Loucy (cell line): ENCODE measurements at regions not wholly inside any gene's neighbourhood (a gene's known extent, or its start where the extent isn't known, plus 50 kb on each side); places are given as distances from the start of the nearest gene placed in this dataset.
"Not testable (repeated sequence)": the region's sequence is repeated elsewhere in the genome, so short reads cannot be mapped to it uniquely, and the experiment has no call there.

Experiments used
- H2AFZ ChIP-seq: fragments of 200-600 bp; sonication (generic); 2 replicates; pipeline ENCODE4 v1.6.0; 2016; ENCODE audit warnings: antibody characterized with exemption, mild to moderate bottlenecking, low read length, moderate library complexity
- H3F3A ChIP-seq: fragments of 200-600 bp; 2 replicates; pipeline ENCODE4 v1.6.0; 2016; ENCODE audit warnings: antibody characterized with exemption, low read depth, mild to moderate bottlenecking
- H3K27me3 ChIP-seq: fragments of 200-600 bp; sonication (generic); 2 replicates; pipeline ENCODE4 v1.6.1; 2014; ENCODE audit warnings: low read length, mild to moderate bottlenecking; ENCODE audit not compliant: insufficient read depth, poor library complexity, severe bottlenecking
- H3K36me3 ChIP-seq: fragments of 200-600 bp; sonication (generic); 2 replicates; pipeline ENCODE4 v1.6.1; 2016; ENCODE audit warnings: low read length; ENCODE audit not compliant: insufficient read depth
- H3K4me1 ChIP-seq: fragments of 200-600 bp; sonication (generic); 2 replicates; pipeline ENCODE4 v1.5.1; 2014; ENCODE audit warnings: low read length, mild to moderate bottlenecking; ENCODE audit not compliant: insufficient read depth, poor library complexity, severe bottlenecking
- H3K4me2 ChIP-seq: fragments of 200-600 bp; sonication (generic); 2 replicates; pipeline ENCODE4 v1.6.0; 2014; ENCODE audit warnings: antibody characterized with exemption, low read length, low read depth, mild to moderate bottlenecking; ENCODE audit not compliant: poor library complexity, severe bottlenecking
- H3K4me3 ChIP-seq: fragments of 200-600 bp; sonication (generic); 2 replicates; pipeline ENCODE4 v1.5.1; 2014; ENCODE audit warnings: low read length, mild to moderate bottlenecking, mixed read lengths; ENCODE audit not compliant: poor library complexity, severe bottlenecking
- H3K79me2 ChIP-seq: fragments of 200-600 bp; sonication (generic); 2 replicates; pipeline ENCODE4 v1.6.1; 2014; ENCODE audit warnings: low read length; ENCODE audit not compliant: insufficient read depth
- H3K9ac ChIP-seq: fragments of 200-600 bp; sonication (generic); 2 replicates; pipeline ENCODE4 v1.6.0; 2014; ENCODE audit warnings: mild to moderate bottlenecking, low read depth, low read length, moderate library complexity; ENCODE audit not compliant: poor library complexity, severe bottlenecking
- H3K9me2 ChIP-seq: fragments of 200-600 bp; sonication (generic); replicated peaks from 2 replicates; pipeline ENCODE4 v1.6.1; 2016; ENCODE audit warnings: low read depth, low read length, mixed read lengths
- H3K9me3 ChIP-seq: fragments of 200-600 bp; sonication (generic); 2 replicates; pipeline ENCODE4 v1.6.1; 2014; ENCODE audit warnings: mild to moderate bottlenecking, antibody characterized with exemption, low read length, low read depth; ENCODE audit not compliant: insufficient read depth
- H4K20me1 ChIP-seq: fragments of 200-600 bp; sonication (generic); 2 replicates; pipeline ENCODE4 v1.6.0; 2014; ENCODE audit warnings: antibody characterized with exemption, low read length, mild to moderate bottlenecking; ENCODE audit not compliant: insufficient read depth, poor library complexity, severe bottlenecking
- EZH2phosphoT487 ChIP-seq: fragments of 200-600 bp; IDR thresholded peaks from 2 replicates; pipeline ENCODE4 v1.6.1; 2018; ENCODE audit warnings: antibody characterized with exemption, mild to moderate bottlenecking, moderate library complexity, borderline replicate concordance
- TF ChIP-seq, protein P1 (sequence below): fragments of 200-600 bp; sonication (generic); conservative IDR thresholded peaks from 2 replicates; pipeline ENCODE4 v1.5.1; 2014; ENCODE audit warnings: mild to moderate bottlenecking, antibody characterized with exemption, low read length

GRCh38 chrX:40855932-40856515 lies 120.7 kb upstream of the MED14 start:
- Histone ChIP-seq H3K36me3 (no peaks in the 10 kb centered on the region), H3K9me2 (no peaks in the 10 kb centered on the region), H3K9me3 (no peaks in the 10 kb centered on the region), H3K27me3 (no peaks in the 10 kb centered on the region), H4K20me1 (no peaks in the 10 kb centered on the region), H3K9ac (no peak overlapping the region), H3K4me2 (no peak overlapping the region), H3K4me1 (no peaks in the 10 kb centered on the region), H2AFZ (no peak overlapping the region), H3K4me3 (no peak overlapping the region), H3K79me2 (no peaks in the 10 kb centered on the region), H3F3A (no peaks in the 10 kb centered on the region)
- TF ChIP-seq, protein P1, sequence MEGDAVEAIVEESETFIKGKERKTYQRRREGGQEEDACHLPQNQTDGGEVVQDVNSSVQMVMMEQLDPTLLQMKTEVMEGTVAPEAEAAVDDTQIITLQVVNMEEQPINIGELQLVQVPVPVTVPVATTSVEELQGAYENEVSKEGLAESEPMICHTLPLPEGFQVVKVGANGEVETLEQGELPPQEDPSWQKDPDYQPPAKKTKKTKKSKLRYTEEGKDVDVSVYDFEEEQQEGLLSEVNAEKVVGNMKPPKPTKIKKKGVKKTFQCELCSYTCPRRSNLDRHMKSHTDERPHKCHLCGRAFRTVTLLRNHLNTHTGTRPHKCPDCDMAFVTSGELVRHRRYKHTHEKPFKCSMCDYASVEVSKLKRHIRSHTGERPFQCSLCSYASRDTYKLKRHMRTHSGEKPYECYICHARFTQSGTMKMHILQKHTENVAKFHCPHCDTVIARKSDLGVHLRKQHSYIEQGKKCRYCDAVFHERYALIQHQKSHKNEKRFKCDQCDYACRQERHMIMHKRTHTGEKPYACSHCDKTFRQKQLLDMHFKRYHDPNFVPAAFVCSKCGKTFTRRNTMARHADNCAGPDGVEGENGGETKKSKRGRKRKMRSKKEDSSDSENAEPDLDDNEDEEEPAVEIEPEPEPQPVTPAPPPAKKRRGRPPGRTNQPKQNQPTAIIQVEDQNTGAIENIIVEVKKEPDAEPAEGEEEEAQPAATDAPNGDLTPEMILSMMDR = no peak
- TF ChIP-seq EZH2phosphoT487 = no peak

DNA sequence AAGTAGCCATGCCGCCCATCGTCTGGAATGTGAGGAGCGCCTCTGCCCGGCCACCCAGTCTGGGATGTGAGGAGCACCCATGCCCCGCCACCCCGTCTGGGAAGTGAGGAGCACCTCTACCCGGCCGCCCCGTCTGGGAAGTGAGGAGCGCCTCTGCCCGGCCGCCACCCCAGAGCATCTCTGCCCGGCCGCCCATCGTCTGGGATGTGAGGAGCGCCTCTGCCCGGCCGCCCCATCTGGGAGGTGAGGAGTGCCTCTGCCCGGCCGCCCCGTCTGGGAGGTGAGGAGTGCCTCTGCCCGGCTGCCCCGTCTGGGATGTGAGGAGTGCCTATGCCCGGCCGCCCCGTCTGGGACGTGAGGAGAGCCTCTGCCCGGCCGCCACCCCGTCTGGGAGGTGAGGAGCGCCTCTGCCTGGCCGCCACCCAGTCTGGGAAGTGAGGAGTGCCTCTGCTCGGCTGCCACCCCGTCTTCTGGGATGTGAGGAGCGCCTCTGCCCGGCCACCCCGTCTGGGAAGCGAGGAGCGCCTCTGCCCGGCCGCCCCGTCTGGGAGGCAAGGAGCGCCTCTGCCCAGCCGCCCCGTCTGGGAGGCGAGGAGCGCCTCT lies 126.7 kb upstream of the MED14 start:
- H3K4me2 ChIP-seq, H3F3A ChIP-seq, H3K4me1 ChIP-seq, H3K9me3 ChIP-seq, H3K4me3 ChIP-seq, H3K9me2 ChIP-seq, H3K9ac ChIP-seq, H2AFZ ChIP-seq, H3K27me3 ChIP-seq, H3K36me3 ChIP-seq, H3K79me2 ChIP-seq, H4K20me1 ChIP-seq: not testable (repeated sequence)

DNA sequence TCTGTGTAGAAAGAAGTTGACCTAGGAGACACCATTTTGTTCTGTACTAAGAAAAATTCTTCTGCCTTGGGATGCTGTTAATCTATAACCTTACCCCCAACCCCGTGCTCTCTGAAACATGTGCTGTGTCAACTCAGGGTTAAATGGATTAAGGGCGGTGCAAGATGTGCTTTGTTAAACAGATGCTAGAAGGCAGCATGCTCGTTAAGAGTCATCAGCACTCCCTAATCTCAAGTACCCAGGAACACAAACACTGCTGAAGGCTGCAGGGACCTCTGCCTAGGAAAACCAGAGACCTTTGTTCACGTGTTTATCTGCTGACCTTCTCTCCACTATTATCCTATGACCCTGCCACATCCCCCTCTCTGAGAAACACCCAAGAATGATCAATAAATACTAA lies 127.9 kb upstream of the MED14 start:
- H3K27me3 ChIP-seq, H3K4me3 ChIP-seq, H2AFZ ChIP-seq, H3K4me1 ChIP-seq, H3K9me2 ChIP-seq, H3K36me3 ChIP-seq, H3K9me3 ChIP-seq, H3K4me2 ChIP-seq, H3K9ac ChIP-seq, H3F3A ChIP-seq, H3K79me2 ChIP-seq, H4K20me1 ChIP-seq: not testable (repeated sequence)

DNA sequence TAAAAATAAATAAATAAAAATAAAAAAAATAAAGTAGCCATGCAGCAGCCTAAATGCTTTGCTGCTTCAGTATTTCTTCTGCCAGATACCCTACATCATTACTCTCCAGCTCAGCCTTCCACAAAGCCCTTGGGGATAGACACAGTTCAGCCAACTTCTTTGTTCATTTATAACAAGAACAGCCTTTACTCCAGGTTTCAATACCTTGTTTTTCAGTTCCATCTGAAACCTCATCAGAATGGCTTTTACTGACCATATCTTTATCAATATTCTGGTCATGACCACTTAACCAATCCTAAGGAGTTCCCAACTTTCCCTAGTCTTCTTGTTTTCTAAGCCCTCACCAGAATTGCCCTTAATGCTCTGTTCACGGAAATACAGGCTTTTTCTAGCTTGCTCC lies 128.3 kb upstream of the MED14 start:
- H3F3A ChIP-seq = no peaks in the 10 kb centered on the region
- no peaks in the 10 kb centered on the region for H3K9me3 ChIP-seq

More for the DNA sequence above, 128.3 kb upstream of the MED14 start:
- Histone ChIP-seq H3K9me2 (no peaks in the 10 kb centered on the region), H3K4me1 (no peaks in the 10 kb centered on the region), H3K36me3 (no peaks in the 10 kb centered on the region), H3K9ac (no peak overlapping the region), H3K79me2 (no peaks in the 10 kb centered on the region), H2AFZ (no peak overlapping the region), H3K4me3 (no peak overlapping the region), H3K4me2 (no peak overlapping the region), H3K27me3 (no peaks in the 10 kb centered on the region), H4K20me1 (no peaks in the 10 kb centered on the region)
- TF ChIP-seq, protein P1 = no peak
- TF ChIP-seq EZH2phosphoT487 = no peak
